ENCODE measurements at regions not wholly inside any gene's neighbourhood (a gene's known extent, or its start where the extent isn't known, plus 50 kb on each side); places are given as distances from the start of the nearest gene placed in this dataset.

DNA sequence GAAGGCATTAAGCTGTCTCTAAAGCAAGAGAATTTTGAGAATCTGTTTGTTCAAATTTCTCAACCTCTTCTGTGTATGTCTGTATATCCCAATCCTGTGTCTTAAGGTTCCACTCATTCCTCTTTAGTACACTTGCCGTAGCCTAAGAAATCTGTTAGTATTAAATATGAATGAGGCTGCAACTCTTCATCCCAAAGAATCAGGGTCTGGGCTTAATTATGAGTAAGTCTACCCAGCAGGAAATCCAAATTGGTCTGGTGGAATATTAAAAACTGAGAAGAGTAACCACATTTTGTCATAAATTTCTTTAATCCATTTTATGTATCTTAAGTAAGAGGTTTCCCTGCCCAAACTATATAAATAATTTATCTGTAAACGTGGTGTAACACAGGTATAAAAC, 1171.2 kb downstream of the CDH12 start:
- TF ChIP-seq CTCF (IDR thresholded peaks at IDR 0.05): no peak
- TF ChIP-seq POLR2A (IDR thresholded peaks at IDR 0.05): no peak

All from transverse colon (tissue), 3 donors.